Stimulated activated naive CD4-positive, alpha-beta T cell (primary cell): ENCODE measurements at regions not wholly inside any gene's neighbourhood (a gene's known extent, or its start where the extent isn't known, plus 50 kb on each side); places are given as distances from the start of the nearest gene placed in this dataset.
"Not testable (repeated sequence)": the region's sequence is repeated elsewhere in the genome, so short reads cannot be mapped to it uniquely, and the experiment has no call there.

Experiments used
- DNase-seq, 6 experiments: peaks; one replicate each; lab custom pipeline; 2025; lab: John Stamatoyannopoulos, UW

- DNase-seq = no peak
Observed at GRCh38 chr12:23368590-23368989, 580.9 kb downstream of the SOX5 start.

GRCh38 chr12:23375621-23376020 is 573.8 kb downstream of the SOX5 start:
- no peak for DNase-seq

GRCh38 chr12:23376238-23376637 is 573.2 kb downstream of the SOX5 start:
- DNase-seq = no peak

- no peak for DNase-seq
Observed at GRCh38 chr12:23380419-23381100, 568.9 kb downstream of the SOX5 start.

GRCh38 chr12:23388898-23389297 is 560.6 kb downstream of the SOX5 start:
- not testable (repeated sequence) for DNase-seq

GRCh38 chr12:23389315-23389714 is 560.2 kb downstream of the SOX5 start:
- not testable (repeated sequence) for DNase-seq

GRCh38 chr12:23399402-23399933 is 550.0 kb downstream of the SOX5 start:
- no peak for DNase-seq

- DNase-seq = no peak
Observed at GRCh38 chr12:23415180-23415579, 534.3 kb downstream of the SOX5 start.

- no peak for DNase-seq
Observed at GRCh38 chr12:23421556-23421955, 527.9 kb downstream of the SOX5 start.

GRCh38 chr12:23423097-23423687 is 526.3 kb downstream of the SOX5 start:
- DNase-seq = no peak

GRCh38 chr12:23423796-23424195 is 525.7 kb downstream of the SOX5 start:
- no peak for DNase-seq

- DNase-seq = no peak
Observed at GRCh38 chr12:23424685-23425084, 524.8 kb downstream of the SOX5 start.

- no peak for DNase-seq
Observed at GRCh38 chr12:23426328-23426727, 523.1 kb downstream of the SOX5 start.

- DNase-seq = no peak
Observed at GRCh38 chr12:23428758-23429157, 520.7 kb downstream of the SOX5 start.

GRCh38 chr12:23431006-23431405 is 518.5 kb downstream of the SOX5 start:
- DNase-seq = no peak

GRCh38 chr12:23433121-23433520 is 516.3 kb downstream of the SOX5 start:
- no peak for DNase-seq

GRCh38 chr12:23434154-23434553 is 515.3 kb downstream of the SOX5 start:
- no peak for DNase-seq

GRCh38 chr12:23446746-23447145 is 502.7 kb downstream of the SOX5 start:
- no peak for DNase-seq

GRCh38 chr12:23450810-23451209 is 498.7 kb downstream of the SOX5 start:
- no peak for DNase-seq

- no peak for DNase-seq
Observed at GRCh38 chr12:23455283-23455682, 494.2 kb downstream of the SOX5 start.

GRCh38 chr12:23458640-23459039 is 490.8 kb downstream of the SOX5 start:
- no peak for DNase-seq

- DNase-seq = no peak
Observed at GRCh38 chr12:23462546-23462945, 486.9 kb downstream of the SOX5 start.

GRCh38 chr12:23463172-23463571 is 486.3 kb downstream of the SOX5 start:
- DNase-seq = no peak
